ENCODE measurements at regions not wholly inside any gene's neighbourhood (a gene's known extent, or its start where the extent isn't known, plus 50 kb on each side); places are given as distances from the start of the nearest gene placed in this dataset.

- no peak overlapping the region for H3K27ac ChIP-seq
- no peak for DNase-seq (ENCODE audit: low spot score in 2 of 2)
- WGBS, 2 donors = 69 to 84% methylated on average over 5 to 7 of the region's 7 CpGs
- H3K27me3 ChIP-seq = no peaks in the 10 kb centered on the region
- H3K36me3 ChIP-seq = no peaks in the 10 kb centered on the region
- no peak overlapping the region for H3K4me3 ChIP-seq
- TF ChIP-seq CTCF (IDR thresholded peaks at IDR 0.05) = no peak
- TF ChIP-seq EP300 (IDR thresholded peaks at IDR 0.05) = no peak
- H3K9me3 ChIP-seq = no peaks in the 10 kb centered on the region
- no peaks in the 10 kb centered on the region for H3K4me1 ChIP-seq
These were observed 205.5 kb upstream of the TMEM45B start for GRCh38 chr11:129610125-129610524.

GRCh38 chr11:129610545-129610944 lies 205.1 kb upstream of the TMEM45B start:
- no peaks in the 10 kb centered on the region for H3K36me3 ChIP-seq

GRCh38 chr11:129611661-129612446 lies 203.8 kb upstream of the TMEM45B start:
- no peaks in the 10 kb centered on the region for H3K36me3 ChIP-seq
- no peaks in the 10 kb centered on the region for H3K27me3 ChIP-seq
- H3K4me3 ChIP-seq = no peak overlapping the region
- no peaks in the 10 kb centered on the region for H3K4me1 ChIP-seq
- no peak for DNase-seq (ENCODE audit: low spot score in 2 of 2)
- 49 to 55% methylated on average over 17 of the region's 17 CpGs for whole genome bisulfite sequencing, 2 donors
- no peak overlapping the region for H3K27ac ChIP-seq
- TF ChIP-seq CTCF (IDR thresholded peaks at IDR 0.05) (no peak), EP300 (IDR thresholded peaks at IDR 0.05) (no peak), POLR2A (IDR thresholded peaks at IDR 0.05) (no peak)
- no peaks in the 10 kb centered on the region for H3K9me3 ChIP-seq

More at GRCh38 chr11:129610545-129610944, 205.1 kb upstream of the TMEM45B start:
- no peaks in the 10 kb centered on the region for H3K27me3 ChIP-seq
- no peaks in the 10 kb centered on the region for H3K4me1 ChIP-seq
- H3K4me3 ChIP-seq = no peak overlapping the region
- H3K9me3 ChIP-seq = no peaks in the 10 kb centered on the region
- TF ChIP-seq EP300 (IDR thresholded peaks at IDR 0.05) = no peak
- no peak for TF ChIP-seq CTCF (IDR thresholded peaks at IDR 0.05)
- no peak for TF ChIP-seq POLR2A (IDR thresholded peaks at IDR 0.05)
- WGBS, 2 donors = 71 to 72% methylated on average over 5 of the region's 5 CpGs
- no peak for DNase-seq (ENCODE audit: low spot score in 2 of 2)
- no peak overlapping the region for H3K27ac ChIP-seq

- TF ChIP-seq CTCF (IDR thresholded peaks at IDR 0.05) (no peak), EP300 (IDR thresholded peaks at IDR 0.05) (no peak), POLR2A (IDR thresholded peaks at IDR 0.05) (no peak)
- no peaks in the 10 kb centered on the region for H3K9me3 ChIP-seq
- no peaks in the 10 kb centered on the region for H3K27me3 ChIP-seq
- WGBS, 2 donors = 21 to 42% methylated on average over 8 of the region's 8 CpGs
- no peak overlapping the region for H3K27ac ChIP-seq
- no peak overlapping the region for H3K4me3 ChIP-seq
- no peak for DNase-seq (ENCODE audit: low spot score in 2 of 2)
- H3K36me3 ChIP-seq = no peaks in the 10 kb centered on the region
- H3K4me1 ChIP-seq = no peaks in the 10 kb centered on the region
These were observed 203.1 kb upstream of the TMEM45B start for GRCh38 chr11:129612447-129612961.

GRCh38 chr11:129613071-129613470 lies 202.6 kb upstream of the TMEM45B start:
- no peak for DNase-seq (ENCODE audit: low spot score in 2 of 2)
- TF ChIP-seq EP300 (IDR thresholded peaks at IDR 0.05) (no peak), POLR2A (IDR thresholded peaks at IDR 0.05) (no peak), CTCF (IDR thresholded peaks at IDR 0.05) (no peak)
- Histone ChIP-seq H3K27me3 (no peaks in the 10 kb centered on the region), H3K4me3 (no peak overlapping the region), H3K4me1 (no peaks in the 10 kb centered on the region), H3K36me3 (no peaks in the 10 kb centered on the region), H3K9me3 (no peaks in the 10 kb centered on the region), H3K27ac (no peak overlapping the region)
- WGBS, 2 donors = 67 to 76% methylated on average over 3 of the region's 3 CpGs

All from tibial nerve (tissue), 4 donors.